Ovary (tissue), 3 donors: ENCODE measurements at regions not wholly inside any gene's neighbourhood (a gene's known extent, or its start where the extent isn't known, plus 50 kb on each side); places are given as distances from the start of the nearest gene placed in this dataset.

Experiments used
- EP300 ChIP-seq: sonication (generic); formaldehyde crosslinking; IDR thresholded peaks from one replicate; pipeline ENCODE4 v1.6.1; 2017; ENCODE audit warnings: antibody characterized with exemption
- POLR2A ChIP-seq: fragments of 450-650 bp; IDR thresholded peaks from one replicate; pipeline ENCODE4 v1.6.1; 2017; ENCODE audit warnings: antibody characterized with exemption, mild to moderate bottlenecking, moderate library complexity
- TF ChIP-seq, protein P1 (sequence below), 3 donors: fragments of 450-650 bp in 2 of 3; fragments of 200-600 bp in 1 of 3; IDR thresholded peaks; one replicate each; pipeline versions ENCODE4 v1.5.1 to v1.8.0; 2016 to 2022; ENCODE audit warnings: antibody characterized with exemption in 3 of 3, mild to moderate bottlenecking in 1 of 3
- donor health status: DM: no; HTN: no; CAD: no.

- no peak for TF ChIP-seq EP300
- no peak for TF ChIP-seq POLR2A
- TF ChIP-seq, protein P1, sequence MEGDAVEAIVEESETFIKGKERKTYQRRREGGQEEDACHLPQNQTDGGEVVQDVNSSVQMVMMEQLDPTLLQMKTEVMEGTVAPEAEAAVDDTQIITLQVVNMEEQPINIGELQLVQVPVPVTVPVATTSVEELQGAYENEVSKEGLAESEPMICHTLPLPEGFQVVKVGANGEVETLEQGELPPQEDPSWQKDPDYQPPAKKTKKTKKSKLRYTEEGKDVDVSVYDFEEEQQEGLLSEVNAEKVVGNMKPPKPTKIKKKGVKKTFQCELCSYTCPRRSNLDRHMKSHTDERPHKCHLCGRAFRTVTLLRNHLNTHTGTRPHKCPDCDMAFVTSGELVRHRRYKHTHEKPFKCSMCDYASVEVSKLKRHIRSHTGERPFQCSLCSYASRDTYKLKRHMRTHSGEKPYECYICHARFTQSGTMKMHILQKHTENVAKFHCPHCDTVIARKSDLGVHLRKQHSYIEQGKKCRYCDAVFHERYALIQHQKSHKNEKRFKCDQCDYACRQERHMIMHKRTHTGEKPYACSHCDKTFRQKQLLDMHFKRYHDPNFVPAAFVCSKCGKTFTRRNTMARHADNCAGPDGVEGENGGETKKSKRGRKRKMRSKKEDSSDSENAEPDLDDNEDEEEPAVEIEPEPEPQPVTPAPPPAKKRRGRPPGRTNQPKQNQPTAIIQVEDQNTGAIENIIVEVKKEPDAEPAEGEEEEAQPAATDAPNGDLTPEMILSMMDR (IDR thresholded peaks at IDR 0.05) = no peak
These were observed 285.7 kb upstream of the POU5F2 start for GRCh38 chr5:94027145-94027544.
